ENCODE measurements at regions not wholly inside any gene's neighbourhood (a gene's known extent, or its start where the extent isn't known, plus 50 kb on each side); places are given as distances from the start of the nearest gene placed in this dataset.

- H3K36me3 ChIP-seq = no peaks in the 10 kb centered on the region
- intact Hi-C loops (cut with DNase I) = no loop called here
- no peaks in the 10 kb centered on the region for H3K9me3 ChIP-seq
- no peaks in the 10 kb centered on the region for H3K4me1 ChIP-seq
- H3K27ac ChIP-seq (replicated peaks in 1 of 4) = no peak overlapping the region
- H3K4me3 ChIP-seq = no peak overlapping the region
- TF ChIP-seq POLR2AphosphoS5 (IDR thresholded peaks at IDR 0.05) = no peak
- TF ChIP-seq POLR2A (IDR thresholded peaks at IDR 0.05; ENCODE audit: low read depth) = no peak
- TF ChIP-seq CTCF (IDR thresholded peaks at IDR 0.05) = no peak
- TF ChIP-seq EP300 (IDR thresholded peaks at IDR 0.05) = no peak
- no peaks in the 10 kb centered on the region for H3K27me3 ChIP-seq
- DNase-seq (ENCODE audit: extremely low spot score) = no peak
These were observed 396.1 kb upstream of the ROBO2 start for GRCh38 chr3:76643623-76644304.

GRCh38 chr3:76644305-76644675 is 395.6 kb upstream of the ROBO2 start:
- Histone ChIP-seq H3K9me3 (no peaks in the 10 kb centered on the region), H3K4me1 (no peaks in the 10 kb centered on the region), H3K27ac (replicated peaks in 1 of 4) (no peak overlapping the region), H3K36me3 (no peaks in the 10 kb centered on the region), H3K27me3 (no peaks in the 10 kb centered on the region), H3K4me3 (no peak overlapping the region)
- 70% methylated on average over 4 of the region's 4 CpGs for WGBS
- intact Hi-C loops (cut with DNase I) = no loop called here
- TF ChIP-seq POLR2A (IDR thresholded peaks at IDR 0.05; ENCODE audit: low read depth) (no peak), POLR2AphosphoS5 (IDR thresholded peaks at IDR 0.05) (no peak), EP300 (IDR thresholded peaks at IDR 0.05) (no peak), CTCF (IDR thresholded peaks at IDR 0.05) (no peak)
- no peak for DNase-seq (ENCODE audit: extremely low spot score)

GRCh38 chr3:76645724-76646123 is 394.2 kb upstream of the ROBO2 start:
- TF ChIP-seq CTCF (IDR thresholded peaks at IDR 0.05) (no peak), POLR2A (IDR thresholded peaks at IDR 0.05; ENCODE audit: low read depth) (no peak), POLR2AphosphoS5 (IDR thresholded peaks at IDR 0.05) (no peak), EP300 (IDR thresholded peaks at IDR 0.05) (no peak)

GRCh38 chr3:76646921-76647562 is 392.9 kb upstream of the ROBO2 start:
- Histone ChIP-seq H3K27me3 (no peaks in the 10 kb centered on the region), H3K9me3 (no peaks in the 10 kb centered on the region), H3K27ac (replicated peaks in 1 of 4) (no peak overlapping the region), H3K4me1 (no peaks in the 10 kb centered on the region), H3K36me3 (no peaks in the 10 kb centered on the region), H3K4me3 (no peak overlapping the region)
- DNase-seq (ENCODE audit: extremely low spot score) = no peak
- WGBS = 84% methylated on average over 13 of the region's 13 CpGs
- TF ChIP-seq EP300 (IDR thresholded peaks at IDR 0.05) (no peak), CTCF (IDR thresholded peaks at IDR 0.05) (no peak)
- intact Hi-C loops (cut with DNase I) = no loop called here

More at GRCh38 chr3:76645724-76646123, 394.2 kb upstream of the ROBO2 start:
- H3K36me3 ChIP-seq = no peaks in the 10 kb centered on the region
- intact Hi-C loops (cut with DNase I) = no loop called here
- H3K4me1 ChIP-seq = no peaks in the 10 kb centered on the region
- WGBS = 92% methylated on average over 2 of the region's 2 CpGs
- no peak overlapping the region for H3K4me3 ChIP-seq
- H3K27me3 ChIP-seq = no peaks in the 10 kb centered on the region
- no peak overlapping the region for H3K27ac ChIP-seq (replicated peaks in 1 of 4)
- no peaks in the 10 kb centered on the region for H3K9me3 ChIP-seq
- DNase-seq (ENCODE audit: extremely low spot score) = no peak

GRCh38 chr3:76651784-76652183 is 388.1 kb upstream of the ROBO2 start:
- Histone ChIP-seq H3K27ac (replicated peaks in 1 of 4) (no peak overlapping the region), H3K9me3 (no peaks in the 10 kb centered on the region), H3K4me3 (no peak overlapping the region), H3K4me1 (no peaks in the 10 kb centered on the region), H3K36me3 (no peaks in the 10 kb centered on the region), H3K27me3 (no peaks in the 10 kb centered on the region)
- WGBS = 89% methylated on average over 1 of the region's 1 CpG
- intact Hi-C loops (cut with DNase I) = no loop called here
- TF ChIP-seq POLR2AphosphoS5 (IDR thresholded peaks at IDR 0.05) = no peak
- DNase-seq (ENCODE audit: extremely low spot score) = no peak

Measured in esophagus muscularis mucosa (tissue), 4 donors.